ENCODE measurements at regions not wholly inside any gene's neighbourhood (a gene's known extent, or its start where the extent isn't known, plus 50 kb on each side); places are given as distances from the start of the nearest gene placed in this dataset.

GRCh38 chr14:71541973-71542690 is 390.1 kb upstream of the RGS6 start:
- H3F3A ChIP-seq (ENCODE audit: insufficient read depth, low read depth), result peaks cover 23% of the 10 kb centered on the region; the same call in 1 of the 2 replicates
- no peak overlapping the region for H2AFZ ChIP-seq
- intact Hi-C loops (cut with micrococcal nuclease; ENCODE audit: unreplicated experiment), result no loop called here
- H3K79me2 ChIP-seq (ENCODE audit: low read depth), result peaks cover 27% of the 10 kb centered on the region
- H3K4me1 ChIP-seq (replicated peaks; ENCODE audit: insufficient read depth), result no peaks in the 10 kb centered on the region
- no peak for DNase-seq
- no peaks in the 10 kb centered on the region for H3K9me2 ChIP-seq (ENCODE audit: insufficient read depth)
- H3K4me2 ChIP-seq, result no peak overlapping the region
- H3K4me3 ChIP-seq, result no peak overlapping the region
- BruUV-seq (replicated peaks), result no TSS peak
- H3K27me3 ChIP-seq (ENCODE audit: insufficient read depth, low read depth), result no peaks in the 10 kb centered on the region
- POLR2A ChIA-PET (ENCODE audit: unreplicated experiment), result no interaction called here
- H3K36me3 ChIP-seq (ENCODE audit: low read depth), result 0 out of 2 replicates have a peak, but pooled peaks cover 12% of the 10 kb centered on the region
- peaks cover 25% of the 10 kb centered on the region for H4K20me1 ChIP-seq (ENCODE audit: insufficient read depth)
- CTCF ChIA-PET, result no interaction called here
- no peak for TF ChIP-seq EZH2 (IDR thresholded peaks at IDR 0.05; ENCODE audit: low read depth)
- no peak for TF ChIP-seq CTCF (conservative IDR thresholded peaks at IDR 0.05)
- no peaks in the 10 kb centered on the region for H3K9me3 ChIP-seq (ENCODE audit: insufficient read depth, low read depth)
- no peak overlapping the region for H3K27ac ChIP-seq

- BruUV-seq (replicated peaks), result no TSS peak
- intact Hi-C loops (cut with micrococcal nuclease; ENCODE audit: unreplicated experiment), result no loop called here
- no peak overlapping the region for H3K27ac ChIP-seq
- H3K9me3 ChIP-seq (ENCODE audit: insufficient read depth, low read depth), result no peaks in the 10 kb centered on the region
- DNase-seq, result no peak
- no peaks in the 10 kb centered on the region for H3K9me2 ChIP-seq (ENCODE audit: insufficient read depth)
- H3F3A ChIP-seq (ENCODE audit: insufficient read depth, low read depth), result peaks cover 7% of the 10 kb centered on the region; the same call in 1 of the 2 replicates
- H2AFZ ChIP-seq, result no peak overlapping the region
- no peaks in the 10 kb centered on the region for H3K27me3 ChIP-seq (ENCODE audit: insufficient read depth, low read depth)
- H3K79me2 ChIP-seq (ENCODE audit: low read depth), result peaks cover 50% of the 10 kb centered on the region
- H4K20me1 ChIP-seq (ENCODE audit: insufficient read depth), result peaks cover 10% of the 10 kb centered on the region
- TF ChIP-seq CTCF (conservative IDR thresholded peaks at IDR 0.05) (no peak), EZH2 (IDR thresholded peaks at IDR 0.05; ENCODE audit: low read depth) (no peak)
- no peaks in the 10 kb centered on the region for H3K4me1 ChIP-seq (replicated peaks; ENCODE audit: insufficient read depth)
- H3K4me3 ChIP-seq, result no peak overlapping the region
- no peak overlapping the region for H3K4me2 ChIP-seq
- ChIA-PET POLR2A (ENCODE audit: unreplicated experiment) (no interaction called here), CTCF (interaction anchor here (0.6 kb wide), 1 partner anchor 171 kb away, joined by 3 read pairs; no protein-coding TSS in a partner anchor)
- 0 out of 2 replicates have a peak, but pooled peaks cover 5% of the 10 kb centered on the region for H3K36me3 ChIP-seq (ENCODE audit: low read depth)
Observed at GRCh38 chr14:71549421-71550050, 382.7 kb upstream of the RGS6 start.

- no TSS peak for BruUV-seq (replicated peaks)
- Histone ChIP-seq H2AFZ (no peak overlapping the region), H4K20me1 (ENCODE audit: insufficient read depth) (peaks cover 5% of the 10 kb centered on the region), H3K36me3 (ENCODE audit: low read depth) (0 out of 2 replicates have a peak, but pooled peaks cover 5% of the 10 kb centered on the region), H3K4me1 (replicated peaks; ENCODE audit: insufficient read depth) (peaks cover 2% of the 10 kb centered on the region; the same call in 1 of the 2 replicates), H3K27ac (no peak overlapping the region), H3K4me3 (no peak overlapping the region), H3K9me2 (ENCODE audit: insufficient read depth) (no peaks in the 10 kb centered on the region), H3F3A (ENCODE audit: insufficient read depth, low read depth) (peaks cover 7% of the 10 kb centered on the region; the same call in 1 of the 2 replicates), H3K9me3 (ENCODE audit: insufficient read depth, low read depth) (no peaks in the 10 kb centered on the region), H3K27me3 (ENCODE audit: insufficient read depth, low read depth) (no peaks in the 10 kb centered on the region), H3K4me2 (no peak overlapping the region), H3K79me2 (ENCODE audit: low read depth) (peaks cover 57% of the 10 kb centered on the region)
- ChIA-PET CTCF (no interaction called here), POLR2A (ENCODE audit: unreplicated experiment) (no interaction called here)
- no peak for DNase-seq
- TF ChIP-seq CTCF (conservative IDR thresholded peaks at IDR 0.05) (no peak), EZH2 (IDR thresholded peaks at IDR 0.05; ENCODE audit: low read depth) (no peak)
- intact Hi-C loops (cut with micrococcal nuclease; ENCODE audit: unreplicated experiment), result no loop called here
Observed at GRCh38 chr14:71550367-71550766, 381.9 kb upstream of the RGS6 start.

All from PC-9 (cell line).